HG03103 (cell line): ENCODE measurements at regions not wholly inside any gene's neighbourhood (a gene's known extent, or its start where the extent isn't known, plus 50 kb on each side); places are given as distances from the start of the nearest gene placed in this dataset.
A peak's percentile ranks its signal among the peaks of the same experiment; 100 is the strongest.
"Not testable (repeated sequence)": the region's sequence is repeated elsewhere in the genome, so short reads cannot be mapped to it uniquely, and the experiment has no call there.

Experiments
- ATAC-seq: cut with Tn5 transposase; IDR thresholded peaks from one replicate; pipeline ENCODE4 v1.9.1; 2021; ENCODE audit warnings: low read depth; ENCODE audit not compliant: unreplicated experiment

GRCh38 chr12:71300772-71301675, 138.6 kb upstream of the LGR5 start:
- ATAC-seq = no peak

DNA sequence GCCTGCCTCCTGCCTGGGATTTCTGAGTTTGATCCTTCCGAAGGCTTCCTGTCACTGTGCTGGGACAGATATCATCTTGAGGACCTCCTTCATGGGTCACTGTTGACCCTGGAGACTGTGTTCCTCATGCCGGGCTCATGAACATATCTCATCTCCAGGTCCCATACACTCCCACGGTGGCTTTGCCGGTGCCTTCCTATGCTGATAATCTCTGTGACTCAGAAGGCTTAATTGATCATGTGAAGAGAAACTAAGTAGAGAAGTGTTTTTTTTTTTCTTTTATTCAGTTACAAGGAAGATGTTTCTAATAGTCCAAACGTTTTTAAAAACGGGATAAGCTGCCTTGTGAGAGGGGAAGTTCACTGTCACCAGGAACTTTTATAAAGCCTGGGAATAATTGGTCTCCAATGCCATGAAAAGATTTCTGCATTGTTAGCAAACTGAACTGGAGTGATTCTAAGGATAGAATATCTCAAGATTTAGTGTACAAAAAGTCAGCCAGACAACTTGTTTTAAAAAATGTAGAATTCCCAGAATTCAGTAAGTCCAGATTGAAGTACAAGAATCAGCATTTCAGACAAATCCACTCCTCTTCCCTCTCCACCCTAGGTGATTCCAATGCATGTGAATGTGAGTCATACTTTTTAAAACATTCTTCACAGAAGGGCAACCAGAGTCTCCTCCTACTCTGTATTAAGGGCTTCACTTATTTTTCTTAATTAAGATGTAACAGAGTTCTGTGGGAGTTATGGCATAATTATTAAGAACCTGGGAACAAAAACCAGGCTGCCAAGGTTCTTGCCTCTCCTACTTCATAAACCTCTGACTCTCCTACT, 139.8 kb upstream of the LGR5 start:
- ATAC-seq = no peak

DNA sequence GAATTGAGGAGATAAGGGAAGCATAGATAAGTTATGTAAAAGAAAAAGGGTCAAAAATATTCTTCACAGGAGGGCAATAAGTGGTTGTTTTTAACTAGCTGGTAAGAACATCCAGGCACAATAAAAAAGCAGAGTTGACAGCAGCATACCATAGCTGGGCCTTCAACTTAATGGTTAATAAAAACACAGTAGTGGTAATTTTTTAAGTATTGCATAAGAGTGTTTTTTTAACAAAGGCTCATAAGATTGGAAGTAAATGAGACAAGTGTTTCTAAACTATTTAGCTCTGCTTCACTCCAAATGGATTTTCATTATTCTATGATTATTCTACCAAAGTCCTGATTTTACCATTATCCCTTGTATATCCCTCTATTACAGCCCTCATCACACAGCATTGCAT, 140.1 kb upstream of the TSPAN8 start:
- no peak for ATAC-seq

- no peak for ATAC-seq
These were observed 138.2 kb upstream of the TSPAN8 start for GRCh38 chr12:71295953-71296352.

GRCh38 chr12:71291746-71292145, 133.9 kb upstream of the TSPAN8 start:
- no peak for ATAC-seq

GRCh38 chr12:71283883-71284282, 126.1 kb upstream of the TSPAN8 start:
- no peak for ATAC-seq

- no peak for ATAC-seq
These were observed 125.1 kb upstream of the TSPAN8 start for GRCh38 chr12:71282925-71283324.

DNA sequence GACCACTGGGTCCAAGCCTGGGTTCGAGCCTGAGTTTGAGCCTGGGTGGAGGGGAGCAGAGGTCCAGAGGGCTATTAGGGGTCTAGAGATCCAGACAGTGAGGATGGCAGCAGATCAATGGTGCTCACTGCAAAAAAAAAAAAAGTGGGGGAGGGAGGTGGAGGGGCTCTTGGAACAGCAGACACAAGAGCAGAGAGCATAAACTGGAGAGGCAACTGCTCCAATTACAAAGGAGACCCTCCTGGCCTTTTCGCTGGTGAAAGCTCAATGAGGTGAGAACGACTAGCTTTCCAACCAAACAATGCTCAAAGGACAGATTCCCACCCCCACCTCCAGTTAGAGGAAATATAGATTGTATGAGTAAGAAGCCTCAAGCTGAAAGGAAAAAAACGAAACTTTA, 124.2 kb upstream of the TSPAN8 start:
- ATAC-seq = no peak

- ATAC-seq = peak; percentile 34
These were observed 123.6 kb upstream of the TSPAN8 start for GRCh38 chr12:71281425-71281824.

DNA sequence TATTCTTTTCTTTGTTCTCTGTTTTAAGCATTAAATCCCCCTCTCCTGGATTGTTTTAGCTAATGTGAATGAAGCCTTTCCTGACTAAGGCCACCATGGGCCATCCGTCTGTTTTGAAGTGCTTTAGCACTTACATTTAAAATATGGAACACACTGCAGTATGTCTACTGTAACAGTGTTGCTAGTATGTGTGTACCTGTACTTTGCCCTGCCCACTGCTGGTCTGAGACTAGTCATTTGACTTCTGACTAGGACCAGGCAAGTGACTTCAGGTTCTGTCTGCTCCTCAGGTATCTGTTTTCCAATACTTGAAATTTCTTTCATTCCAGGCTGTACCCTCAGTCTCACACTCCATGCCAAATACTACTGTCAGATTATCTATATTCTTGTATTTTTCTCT, 120.1 kb upstream of the TSPAN8 start:
- no peak for ATAC-seq

- ATAC-seq = no peak
These were observed 118.7 kb upstream of the TSPAN8 start for GRCh38 chr12:71276541-71276940.

DNA sequence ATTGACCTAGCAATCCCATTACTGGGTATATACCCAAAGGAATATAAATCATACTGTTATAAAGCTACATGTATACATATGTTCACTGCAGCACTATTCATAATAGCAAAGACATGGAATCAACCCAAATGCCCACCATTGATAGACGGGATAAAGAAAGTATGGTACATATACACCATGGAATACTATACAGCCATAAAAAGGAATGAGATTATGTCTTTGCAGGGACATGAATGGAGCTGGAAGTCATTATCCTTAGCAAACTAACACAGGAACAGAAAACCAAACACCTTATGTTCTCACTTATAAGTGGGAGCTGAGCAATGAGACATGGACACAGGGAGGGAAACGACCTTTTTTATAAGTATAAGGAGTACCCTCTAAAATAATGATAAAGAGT, 113.0 kb upstream of the TSPAN8 start:
- ATAC-seq = not testable (repeated sequence)

GRCh38 chr12:71270057-71270456, 112.3 kb upstream of the TSPAN8 start:
- no peak for ATAC-seq

GRCh38 chr12:71269281-71269598, 111.4 kb upstream of the TSPAN8 start:
- no peak for ATAC-seq

- ATAC-seq = no peak
These were observed 110.9 kb upstream of the TSPAN8 start for GRCh38 chr12:71268598-71269280.

GRCh38 chr12:71266606-71267005, 108.8 kb upstream of the TSPAN8 start:
- no peak for ATAC-seq

- not testable (repeated sequence) for ATAC-seq
These were observed 107.9 kb upstream of the TSPAN8 start for GRCh38 chr12:71265731-71266130.

GRCh38 chr12:71262466-71262865, 104.7 kb upstream of the TSPAN8 start:
- ATAC-seq = no peak

DNA sequence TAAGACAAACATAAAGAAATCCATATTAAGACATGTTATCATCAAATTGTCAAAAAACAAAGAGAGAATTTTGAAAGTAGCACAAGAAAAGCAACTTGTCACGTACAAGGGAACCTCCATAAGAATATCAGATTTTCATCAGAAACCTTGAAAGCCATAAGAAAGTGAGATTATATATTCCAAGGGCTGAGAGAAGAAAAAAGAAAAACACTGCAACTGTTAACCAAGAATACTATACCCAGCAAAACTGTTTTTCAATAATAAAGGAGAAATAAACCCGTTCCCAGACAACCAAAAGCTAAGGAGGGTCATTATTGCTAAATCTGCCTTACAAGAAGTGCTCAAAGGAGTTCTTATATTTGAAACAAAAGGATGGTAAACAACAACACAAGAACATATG, 94.7 kb upstream of the TSPAN8 start:
- ATAC-seq = no peak

GRCh38 chr12:71250166-71250565, 92.4 kb upstream of the TSPAN8 start:
- ATAC-seq = no peak

DNA sequence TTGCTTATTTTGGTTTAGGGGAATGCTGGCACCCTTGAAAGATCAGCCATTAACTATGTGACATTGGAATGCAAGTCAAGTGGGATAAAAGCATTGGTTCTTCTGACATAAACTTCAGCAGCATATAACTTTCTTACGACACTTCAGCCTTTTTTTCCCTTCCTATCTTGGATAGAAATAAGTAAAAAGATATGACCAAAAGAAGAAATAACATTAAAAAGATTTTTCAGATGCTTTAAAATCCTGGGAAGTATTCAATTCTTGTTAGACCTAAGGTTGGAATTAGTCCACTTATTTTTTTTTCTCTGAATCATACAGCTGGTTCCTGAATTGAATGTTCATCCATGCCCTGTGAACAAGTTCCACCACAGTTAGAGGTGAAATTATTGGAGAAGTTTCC, 85.6 kb upstream of the TSPAN8 start:
- ATAC-seq = no peak
